ENCODE measurements at regions not wholly inside any gene's neighbourhood (a gene's known extent, or its start where the extent isn't known, plus 50 kb on each side); places are given as distances from the start of the nearest gene placed in this dataset.
"Not testable (repeated sequence)": the region's sequence is repeated elsewhere in the genome, so short reads cannot be mapped to it uniquely, and the experiment has no call there.

GRCh38 chr2:62339413-62339812 is 143.5 kb downstream of the B3GNT2 start:
- no peak overlapping the region for H3K27ac ChIP-seq
- DNase-seq (ENCODE audit: low read depth, low spot score), result no peak

GRCh38 chr2:62338111-62338510 is 142.2 kb downstream of the B3GNT2 start:
- DNase-seq (ENCODE audit: low read depth, low spot score), result no peak
- H3K27ac ChIP-seq, result no peak overlapping the region

DNA sequence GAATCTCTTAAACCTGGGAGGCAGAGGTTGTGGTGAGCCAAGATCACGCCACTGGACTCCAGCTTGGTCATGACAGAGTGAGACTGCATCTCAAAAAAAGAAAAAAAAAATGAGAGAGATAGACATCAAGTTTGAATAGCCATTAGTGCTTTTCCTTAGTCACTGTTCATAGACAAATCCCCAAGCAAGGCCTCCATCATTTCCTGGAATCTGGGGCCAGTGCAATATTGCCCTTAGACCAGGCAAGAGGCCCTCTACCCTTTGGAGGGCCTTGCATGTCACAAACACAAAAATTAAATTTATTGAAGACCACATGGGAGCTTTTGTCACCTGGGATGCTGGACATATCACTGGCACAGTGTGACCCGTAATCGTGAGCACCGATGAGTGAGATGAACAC is 141.5 kb downstream of the B3GNT2 start:
- H3K27ac ChIP-seq, result no peak overlapping the region
- no peak for DNase-seq (ENCODE audit: low read depth, low spot score)

DNA sequence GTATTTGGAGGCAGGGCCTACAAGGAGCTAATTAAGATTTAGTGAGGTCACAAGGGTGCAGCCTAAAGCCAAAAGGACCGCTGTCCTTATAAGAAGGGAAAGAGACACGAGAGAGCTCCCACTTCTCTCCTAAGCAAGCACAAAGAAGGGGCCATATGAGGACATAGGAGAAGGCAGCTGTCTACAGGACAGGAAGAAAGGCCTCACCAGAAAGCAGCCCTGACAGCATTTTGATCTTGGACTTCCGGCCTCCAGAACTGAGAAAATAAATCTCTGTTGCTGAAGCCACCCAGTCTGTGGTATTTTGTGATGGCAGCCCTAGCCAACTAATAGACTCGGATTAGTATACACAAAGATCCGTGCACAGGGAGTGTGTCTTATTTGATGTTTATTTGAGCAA is 139.7 kb downstream of the B3GNT2 start:
- no peak for DNase-seq (ENCODE audit: low read depth, low spot score)
- H3K27ac ChIP-seq, result no peak overlapping the region

DNA sequence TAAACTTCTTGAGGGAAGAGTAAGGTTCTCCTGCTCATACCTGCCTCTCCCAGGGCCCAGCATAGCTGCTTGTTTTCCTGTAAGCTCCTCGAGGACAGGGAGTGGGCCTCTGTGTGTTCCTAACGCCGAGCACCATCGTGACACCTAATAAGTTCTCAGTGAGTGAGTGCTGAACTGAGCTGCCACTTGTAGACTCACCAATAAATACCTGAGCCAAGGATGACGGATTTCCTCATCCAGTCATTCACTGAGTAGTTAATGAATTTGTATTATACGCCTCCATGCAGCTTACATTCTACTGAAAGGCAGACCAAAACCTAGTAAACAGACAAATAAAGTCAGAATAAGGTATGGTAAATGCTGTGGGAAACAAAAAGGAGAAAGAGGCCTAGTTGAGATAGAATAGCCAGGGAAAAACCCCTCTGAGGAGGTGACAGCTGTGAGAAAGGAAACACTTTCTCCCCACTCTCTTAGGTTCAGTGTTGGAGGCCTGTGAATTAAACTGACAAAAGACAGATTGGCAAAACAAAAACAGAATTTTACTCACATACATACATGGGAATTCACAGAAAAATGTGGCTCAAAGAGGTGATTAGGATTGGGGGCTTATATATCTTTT is 138.6 kb downstream of the B3GNT2 start:
- no peak overlapping the region for H3K27ac ChIP-seq
- DNase-seq (ENCODE audit: low read depth, low spot score), result no peak

- no peak overlapping the region for H3K27ac ChIP-seq
- DNase-seq (ENCODE audit: low read depth, low spot score), result no peak
Measured at GRCh38 chr2:62334009-62334408, 138.1 kb downstream of the B3GNT2 start.

DNA sequence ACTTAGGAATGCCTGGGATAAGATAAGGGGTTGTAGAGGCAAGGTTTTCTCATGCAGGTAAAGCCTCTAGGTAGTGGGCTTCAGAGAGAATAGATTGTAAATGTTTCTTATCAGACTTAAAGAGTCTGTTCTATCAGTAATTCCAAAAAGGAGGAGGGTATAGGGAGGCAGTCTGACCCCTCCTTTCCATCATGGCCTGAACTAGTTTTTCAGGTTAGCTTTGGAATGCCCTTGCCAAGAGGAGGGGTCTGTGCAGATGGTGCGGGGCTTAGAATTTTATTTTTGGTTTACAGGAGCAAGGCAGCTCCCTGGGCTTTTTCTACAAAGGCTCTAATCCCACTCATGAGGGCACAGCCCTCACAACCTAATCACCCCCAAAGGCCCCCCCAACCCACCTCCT is 135.0 kb downstream of the B3GNT2 start:
- no peak overlapping the region for H3K27ac ChIP-seq
- DNase-seq (ENCODE audit: low read depth, low spot score), result no peak

DNA sequence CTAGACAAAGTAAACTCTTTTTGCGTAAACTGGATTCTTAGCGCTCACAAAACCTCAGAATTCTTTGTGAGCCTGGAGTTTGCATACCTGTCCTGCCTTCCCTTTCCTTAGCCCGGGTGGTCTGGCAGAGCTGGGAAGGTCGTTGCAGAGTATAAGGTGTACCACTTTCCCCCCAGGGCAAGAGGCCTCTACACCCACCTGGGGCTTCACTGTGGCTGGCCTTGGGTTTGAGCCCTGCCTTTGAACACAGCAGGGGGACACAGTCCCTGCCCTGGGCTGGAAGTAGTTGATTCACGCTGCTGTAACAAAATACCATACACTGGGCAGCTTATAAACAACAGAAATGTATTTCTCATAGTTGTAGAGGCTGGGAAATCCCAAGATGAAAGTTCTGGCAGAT is 133.9 kb downstream of the B3GNT2 start:
- no peak for DNase-seq (ENCODE audit: low read depth, low spot score)

GRCh38 chr2:62326735-62327134 is 130.8 kb downstream of the B3GNT2 start:
- H3K27ac ChIP-seq, result no peak overlapping the region
- no peak for DNase-seq (ENCODE audit: low read depth, low spot score)

More for the DNA sequence above, 133.9 kb downstream of the B3GNT2 start:
- H3K27ac ChIP-seq, result no peak overlapping the region

GRCh38 chr2:62325398-62325797 is 129.5 kb downstream of the B3GNT2 start:
- DNase-seq (ENCODE audit: low read depth, low spot score), result no peak
- H3K27ac ChIP-seq, result no peak overlapping the region

DNA sequence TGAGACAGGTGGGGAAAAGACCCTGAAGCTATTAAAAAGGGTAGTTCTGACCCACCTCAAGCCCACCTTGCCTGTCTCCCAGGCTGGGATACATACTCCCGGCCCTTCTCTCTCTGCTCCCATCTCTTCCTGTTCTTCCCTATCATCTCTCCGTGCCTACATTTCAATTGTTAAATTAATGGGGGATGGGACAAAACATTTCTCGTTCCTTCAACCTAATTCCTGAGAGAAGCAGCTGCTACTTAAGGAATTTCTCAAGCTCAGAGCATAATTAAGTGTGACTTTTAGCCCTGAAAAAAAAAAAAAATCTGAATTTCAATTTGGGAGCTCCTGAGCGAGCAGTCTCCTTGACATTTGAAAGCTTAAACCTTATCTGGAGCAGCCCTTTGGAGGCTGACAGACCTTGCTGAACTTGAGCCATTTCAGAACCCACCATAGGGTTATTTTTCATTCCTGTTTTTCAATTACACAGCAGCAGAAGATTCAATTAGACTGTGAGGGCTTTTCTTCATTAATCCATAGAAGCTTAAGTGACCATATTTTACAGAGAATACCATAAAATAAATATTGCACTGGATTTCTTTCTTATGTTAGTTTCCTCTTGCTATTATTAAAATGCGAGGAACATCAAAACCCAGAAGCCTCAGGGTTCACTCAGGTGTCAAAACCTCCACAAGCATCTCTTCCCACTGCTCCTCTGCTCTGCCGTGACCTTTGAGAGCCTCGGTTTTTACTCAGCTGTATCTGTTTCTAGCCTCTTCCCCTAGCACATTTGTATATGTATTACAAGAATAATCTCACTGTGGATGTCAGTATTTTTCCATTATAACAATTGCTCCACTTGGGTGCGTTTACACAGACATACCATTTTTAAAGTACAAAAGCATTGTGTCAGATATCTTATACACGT is 125.7 kb downstream of the B3GNT2 start:
- DNase-seq (ENCODE audit: low read depth, low spot score), result no peak
- no peak overlapping the region for H3K27ac ChIP-seq

DNA sequence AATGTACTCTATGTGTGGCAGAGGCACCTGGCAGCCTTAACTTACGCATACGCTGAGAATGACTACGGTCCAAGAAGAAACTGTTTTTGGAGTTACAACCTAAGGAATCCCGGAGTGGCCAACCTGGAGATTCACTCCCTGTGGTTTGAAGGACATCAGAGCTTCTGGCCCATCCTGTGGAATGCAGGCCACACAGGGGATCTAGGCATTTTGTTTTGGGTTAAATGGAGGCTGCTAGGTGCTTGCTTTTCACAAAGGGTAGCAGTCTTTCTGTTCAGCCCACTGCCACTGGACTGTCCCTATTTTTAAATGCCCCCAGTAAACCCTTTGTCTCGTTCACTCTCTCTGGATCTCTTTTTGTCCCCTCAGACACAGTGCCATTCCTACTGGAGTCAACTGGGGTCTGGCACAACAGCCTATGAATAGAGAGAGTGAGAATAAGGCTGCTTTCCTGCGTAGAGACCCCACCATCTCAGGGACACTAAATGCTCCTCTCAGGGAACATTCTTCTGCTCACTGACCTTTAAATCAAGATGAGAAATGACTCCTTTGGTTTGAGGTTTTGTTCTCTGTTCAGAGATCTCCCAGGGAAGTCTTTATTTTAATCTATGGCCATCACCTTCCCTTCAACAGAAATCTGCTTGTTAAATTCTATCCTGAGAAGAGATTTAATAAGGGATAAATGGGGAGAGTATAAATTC is 124.9 kb downstream of the B3GNT2 start:
- H3K27ac ChIP-seq, result no peak overlapping the region
- no peak for DNase-seq (ENCODE audit: low read depth, low spot score)

GRCh38 chr2:62320137-62320536 is 124.2 kb downstream of the B3GNT2 start:
- not testable (repeated sequence) for H3K27ac ChIP-seq; DNase-seq (ENCODE audit: low read depth, low spot score)

DNA sequence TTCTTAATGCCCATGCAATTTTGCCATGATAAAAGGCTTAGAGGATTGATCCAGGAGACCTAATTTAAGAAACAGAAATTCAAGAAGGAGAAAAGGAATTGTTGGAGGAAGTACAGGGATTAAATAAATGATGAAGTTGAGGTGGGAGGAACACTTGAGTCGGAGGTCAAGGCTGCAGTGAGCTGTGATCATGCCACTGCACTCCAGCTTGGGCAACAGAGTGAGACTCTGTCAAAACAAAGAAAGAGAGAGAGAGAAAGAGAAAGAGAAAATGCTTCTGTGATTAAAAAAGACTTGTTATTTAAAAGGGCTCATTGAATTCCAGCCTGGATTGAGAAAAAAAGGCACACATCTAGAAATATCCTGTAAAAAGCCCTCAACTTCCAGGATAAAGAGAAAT is 123.2 kb downstream of the B3GNT2 start:
- no peak overlapping the region for H3K27ac ChIP-seq

DNA sequence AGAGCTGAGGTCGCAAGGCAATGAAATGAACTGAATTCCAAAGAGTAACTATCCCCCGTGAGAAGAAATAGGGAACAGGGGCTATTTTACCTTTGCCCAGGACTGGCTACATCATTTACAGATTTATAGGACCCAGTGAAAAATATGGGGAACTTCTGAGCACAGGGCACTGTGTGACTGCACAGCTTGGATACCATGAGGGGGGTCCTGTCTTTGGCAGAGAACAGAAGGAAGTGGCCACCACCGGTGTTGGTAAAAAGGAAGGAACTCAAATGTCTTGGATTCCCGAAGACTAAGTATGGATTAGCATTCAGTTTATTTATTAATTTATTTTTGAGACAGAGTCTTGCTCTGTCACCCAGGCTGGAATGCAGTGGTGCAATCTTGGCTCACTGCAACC is 119.6 kb downstream of the B3GNT2 start:
- H3K27ac ChIP-seq, result no peak overlapping the region
- no peak for DNase-seq (ENCODE audit: low read depth, low spot score)

More for the DNA sequence above, 123.2 kb downstream of the B3GNT2 start:
- DNase-seq (ENCODE audit: low read depth, low spot score), result no peak

DNA sequence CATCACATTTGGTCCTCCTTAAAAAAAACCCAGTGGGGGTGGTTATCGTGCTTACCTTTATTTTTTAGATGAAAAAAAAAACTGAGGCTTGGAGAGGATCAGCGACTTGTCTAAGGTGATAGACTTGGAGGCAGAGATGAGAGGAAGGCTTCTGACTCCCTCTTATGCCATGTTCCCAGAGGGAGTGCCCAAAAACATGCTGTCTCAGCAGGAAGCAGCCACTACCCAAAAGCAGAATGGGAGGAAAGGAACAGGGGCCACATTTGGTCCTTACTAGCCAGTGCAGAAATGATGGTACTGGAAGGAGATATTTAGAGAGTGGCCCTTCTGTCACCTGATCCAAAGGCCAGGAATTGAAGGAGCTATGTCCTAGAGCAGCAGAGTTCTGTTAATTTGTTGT is 118.4 kb downstream of the B3GNT2 start:
- no peak for DNase-seq (ENCODE audit: low read depth, low spot score)
- H3K27ac ChIP-seq, result no peak overlapping the region

GRCh38 chr2:62313449-62314227 is 117.7 kb downstream of the B3GNT2 start:
- no peak for DNase-seq (ENCODE audit: low read depth, low spot score)
- no peak overlapping the region for H3K27ac ChIP-seq

GRCh38 chr2:62309465-62310091 is 113.7 kb downstream of the B3GNT2 start:
- DNase-seq (ENCODE audit: low read depth, low spot score), result no peak
- H3K27ac ChIP-seq, result no peak overlapping the region

DNA sequence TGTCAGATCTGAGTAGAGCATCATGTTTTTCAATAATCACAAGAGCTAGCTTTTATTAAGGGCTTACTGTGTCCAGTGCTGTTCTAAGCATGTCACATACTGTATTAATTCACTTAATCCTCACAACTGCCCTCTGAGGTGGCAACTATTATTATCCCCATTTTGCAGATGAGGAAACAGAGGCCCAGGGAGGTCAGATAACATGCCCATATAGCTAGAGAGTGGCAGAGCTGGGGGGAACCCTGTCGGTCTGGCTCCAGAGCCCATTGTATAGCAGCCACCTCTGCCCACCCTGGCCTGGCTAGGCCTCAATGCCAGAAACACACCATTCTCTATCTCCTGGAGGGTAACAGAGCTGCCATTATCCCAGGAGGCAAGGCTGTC is 113.2 kb downstream of the B3GNT2 start:
- DNase-seq (ENCODE audit: low read depth, low spot score), result no peak
- no peak overlapping the region for H3K27ac ChIP-seq

Measured in epithelial cell of prostate (primary cell).